Esophagus squamous epithelium (tissue), 5 donors: ENCODE measurements at regions not wholly inside any gene's neighbourhood (a gene's known extent, or its start where the extent isn't known, plus 50 kb on each side); places are given as distances from the start of the nearest gene placed in this dataset.

Experiments used
- DNase-seq: peaks from one replicate; lab custom pipeline; 2025; lab: John Stamatoyannopoulos, UW
- H3K27ac ChIP-seq, 4 donors: fragments of 200-600 bp; sonication (generic); one replicate each; pipeline ENCODE4 v1.5.1; 2016 to 2019; ENCODE audit warnings: mild to moderate bottlenecking in 1 of 4
- H3K27me3 ChIP-seq, 4 donors: fragments of 200-600 bp; sonication (generic); 1 replicate in 3 of 4; 2 replicates in 1 of 4; pipeline versions ENCODE4 v1.5.1 to v1.6.0; 2017 to 2021; ENCODE audit warnings: antibody characterized with exemption in 1 of 4
- H3K36me3 ChIP-seq, 3 donors: fragments of 200-600 bp; sonication (generic); one replicate each; pipeline ENCODE4 v1.5.1; 2016 to 2019
- H3K4me1 ChIP-seq, 3 donors: fragments of 200-600 bp; sonication (generic); one replicate each; pipeline ENCODE4 v1.5.1; 2017 to 2019
- H3K4me3 ChIP-seq, 4 donors: fragments of 200-600 bp; sonication (generic); 1 replicate in 3 of 4; 2 replicates in 1 of 4; pipeline ENCODE4 v1.5.1; 2016 to 2019; ENCODE audit warnings: mild to moderate bottlenecking in 2 of 4, moderate library complexity in 1 of 4
- H3K9me3 ChIP-seq, 3 donors: fragments of 200-600 bp; sonication (generic); one replicate each; pipeline ENCODE4 v1.5.1; 2016 to 2019
- CTCF ChIP-seq, 6 experiments: fragments of 450-650 bp in 4 of 6; fragments of 200-600 bp in 2 of 6; sonication (generic) in 2 of 6; IDR thresholded peaks; one replicate each; pipeline ENCODE4 v1.5.1; 2016 to 2019; ENCODE audit warnings: antibody characterized with exemption in 6 of 6, mild to moderate bottlenecking in 4 of 6, moderate library complexity in 4 of 6
- POLR2A ChIP-seq, 4 donors: fragments of 450-650 bp; IDR thresholded peaks; one replicate each; pipeline ENCODE4 v1.6.1; 2017; ENCODE audit warnings: antibody characterized with exemption in 4 of 4, mild to moderate bottlenecking in 4 of 4, moderate library complexity in 3 of 4
- WGBS, 2 donors: methylation state at CpG; one replicate each; pipeline ENCODE4 v1.1.5; 2018; 5-methylcytosine and 5-hydroxymethylcytosine counted together
- intact Hi-C: fragments of 100-400 bp; cut with DNase I; formaldehyde crosslinking; loops from one replicate; pipeline ENCODE4 v1.15.0; 2022
- donor health status: DM: yes; HTN: yes; CAD: no.

GRCh38 chr21:41632748-41633475, 125.0 kb upstream of the TMPRSS2 start:
- Histone ChIP-seq H3K27ac (peak overlapping the region; percentile 49 to 92 (median 88)), H3K4me3 (no peak overlapping the region), H3K36me3 (no peaks in the 10 kb centered on the region), H3K27me3 (no peaks in the 10 kb centered on the region), H3K4me1 (peaks cover 17 to 68% (median 28%) of the 10 kb centered on the region in 3 donors), H3K9me3 (no peaks in the 10 kb centered on the region)
- intact Hi-C loops = no loop called here
- 72 to 78% methylated on average over 9 to 12 of the region's 12 CpGs for WGBS, 2 donors
- no peak for DNase-seq
- TF ChIP-seq CTCF (IDR thresholded peaks at IDR 0.05) = no peak
- no peak for TF ChIP-seq POLR2A (IDR thresholded peaks at IDR 0.05)

GRCh38 chr21:41631564-41632461, 123.9 kb upstream of the TMPRSS2 start:
- intact Hi-C loops = no loop called here
- Histone ChIP-seq H3K27me3 (no peaks in the 10 kb centered on the region), H3K27ac (peak overlapping the region; percentile 84 to 92 (median 88)), H3K9me3 (no peaks in the 10 kb centered on the region), H3K36me3 (no peaks in the 10 kb centered on the region), H3K4me3 (no peak overlapping the region), H3K4me1 (peaks cover 17 to 78% (median 28%) of the 10 kb centered on the region in 3 donors)
- 49 to 67% methylated on average over 8 of the region's 14 CpGs for WGBS, 2 donors
- DNase-seq = no peak
- no peak for TF ChIP-seq CTCF (IDR thresholded peaks at IDR 0.05)
- no peak for TF ChIP-seq POLR2A (IDR thresholded peaks at IDR 0.05)

- H3K27me3 ChIP-seq = peaks cover 0 to 2% (median 0%) of the 10 kb centered on the region in 4 donors
- H3K4me3 ChIP-seq = no peak overlapping the region
- intact Hi-C loops = no loop called here
- H3K4me1 ChIP-seq = peaks cover 24 to 83% (median 28%) of the 10 kb centered on the region in 3 donors
- WGBS, 2 donors = 57 to 71% methylated on average over 5 to 8 of the region's 17 CpGs
- peak overlapping the region; percentile 84 to 92 (median 88) for H3K27ac ChIP-seq
- H3K36me3 ChIP-seq = no peaks in the 10 kb centered on the region
- no peaks in the 10 kb centered on the region for H3K9me3 ChIP-seq
- TF ChIP-seq POLR2A (IDR thresholded peaks at IDR 0.05) = no peak
- no peak for TF ChIP-seq CTCF (IDR thresholded peaks at IDR 0.05)
- no peak for DNase-seq
Measured at GRCh38 chr21:41630917-41631316, 123.0 kb upstream of the TMPRSS2 start.

GRCh38 chr21:41630249-41630648, 122.3 kb upstream of the TMPRSS2 start:
- WGBS, 2 donors = 52 to 56% methylated on average over 7 to 13 of the region's 14 CpGs
- Histone ChIP-seq H3K27me3 (peaks cover 0 to 5% (median 0%) of the 10 kb centered on the region in 4 donors), H3K4me1 (peaks cover 24 to 85% (median 28%) of the 10 kb centered on the region in 3 donors), H3K36me3 (no peaks in the 10 kb centered on the region), H3K27ac (peak overlapping the region in 3 of 4 donors; percentile 69 to 92 (median 89)), H3K4me3 (no peak overlapping the region), H3K9me3 (no peaks in the 10 kb centered on the region)
- intact Hi-C loops = no loop called here
- TF ChIP-seq POLR2A (IDR thresholded peaks at IDR 0.05) (no peak), CTCF (IDR thresholded peaks at IDR 0.05) (no peak)
- DNase-seq = no peak
